ENCODE measurements at regions not wholly inside any gene's neighbourhood (a gene's known extent, or its start where the extent isn't known, plus 50 kb on each side); places are given as distances from the start of the nearest gene placed in this dataset.

DNA sequence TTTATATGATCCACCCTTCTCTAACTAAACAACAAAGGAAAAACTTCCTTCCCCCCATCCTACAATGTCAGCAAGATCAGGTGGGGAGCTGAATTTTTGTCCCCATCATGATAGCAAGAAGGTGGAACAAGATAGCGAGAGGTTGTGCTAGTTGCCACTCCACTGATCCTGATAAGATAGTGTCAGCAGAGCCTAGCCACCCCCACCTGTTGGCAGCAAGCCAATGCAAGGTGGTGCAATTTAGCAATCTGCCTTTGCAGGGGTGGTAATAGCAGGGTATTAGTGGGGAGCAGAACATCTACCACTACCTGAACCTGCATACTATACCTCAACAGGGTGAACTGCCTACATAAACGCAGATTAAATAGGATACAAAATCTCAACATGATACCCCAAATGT, 80.2 kb upstream of the MAMLD1 start:
- H3K27me3 ChIP-seq (ENCODE audit: insufficient read depth), result no peaks in the 10 kb centered on the region
- H3K79me2 ChIP-seq (ENCODE audit: insufficient read depth), result no peaks in the 10 kb centered on the region
- no peak overlapping the region for H3K9ac ChIP-seq
- H3K9me2 ChIP-seq, result no peaks in the 10 kb centered on the region
- no peaks in the 10 kb centered on the region for H3K4me1 ChIP-seq (ENCODE audit: control insufficient read depth in 1 of 2, insufficient read depth in 2 of 2, low read depth in 1 of 2, low read length in 1 of 2)
- no peaks in the 10 kb centered on the region for H4K20me1 ChIP-seq (ENCODE audit: insufficient read depth)
- no peaks in the 10 kb centered on the region for H3K9me3 ChIP-seq
- H2AFZ ChIP-seq (ENCODE audit: low read depth), result no peak overlapping the region
- no peaks in the 10 kb centered on the region for H3F3A ChIP-seq (replicated peaks; ENCODE audit: insufficient read depth)
- H3K4me3 ChIP-seq (ENCODE audit: low read depth in 2 of 2, low read length in 1 of 2), result no peak overlapping the region
- ChIA-PET POLR2A (no interaction called here), CTCF (no interaction called here)
- no peak overlapping the region for H3K4me2 ChIP-seq
- no peak overlapping the region for H3K27ac ChIP-seq (ENCODE audit: low read depth in 2 of 2, low read length in 1 of 2)
- DNase-seq, result no peak
- H3K36me3 ChIP-seq (replicated peaks in 1 of 2; ENCODE audit: control insufficient read depth in 1 of 2, insufficient read depth in 2 of 2, low read length in 1 of 2), result no peaks in the 10 kb centered on the region
- no peak for TF ChIP-seq GATA2 (CRISPR knock-in tag; IDR thresholded peaks at IDR 0.05)
- TF ChIP-seq FOXM1 (IDR thresholded peaks at IDR 0.05; ENCODE audit: low read depth), result no peak
- TF ChIP-seq SMC3 (IDR thresholded peaks at IDR 0.05; ENCODE audit: low read depth, low read length), result no peak
- TF ChIP-seq EZH2phosphoT487 (IDR thresholded peaks at IDR 0.05; ENCODE audit: borderline replicate concordance, low read depth), result no peak
- TF ChIP-seq, protein P1, sequence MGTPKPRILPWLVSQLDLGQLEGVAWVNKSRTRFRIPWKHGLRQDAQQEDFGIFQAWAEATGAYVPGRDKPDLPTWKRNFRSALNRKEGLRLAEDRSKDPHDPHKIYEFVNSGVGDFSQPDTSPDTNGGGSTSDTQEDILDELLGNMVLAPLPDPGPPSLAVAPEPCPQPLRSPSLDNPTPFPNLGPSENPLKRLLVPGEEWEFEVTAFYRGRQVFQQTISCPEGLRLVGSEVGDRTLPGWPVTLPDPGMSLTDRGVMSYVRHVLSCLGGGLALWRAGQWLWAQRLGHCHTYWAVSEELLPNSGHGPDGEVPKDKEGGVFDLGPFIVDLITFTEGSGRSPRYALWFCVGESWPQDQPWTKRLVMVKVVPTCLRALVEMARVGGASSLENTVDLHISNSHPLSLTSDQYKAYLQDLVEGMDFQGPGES (IDR thresholded peaks at IDR 0.05; ENCODE audit: low read depth, low read length), result no peak
- WGBS (ENCODE audit: low lambda C conversion rate), result 38% methylated on average over 2 of the region's 2 CpGs

DNA sequence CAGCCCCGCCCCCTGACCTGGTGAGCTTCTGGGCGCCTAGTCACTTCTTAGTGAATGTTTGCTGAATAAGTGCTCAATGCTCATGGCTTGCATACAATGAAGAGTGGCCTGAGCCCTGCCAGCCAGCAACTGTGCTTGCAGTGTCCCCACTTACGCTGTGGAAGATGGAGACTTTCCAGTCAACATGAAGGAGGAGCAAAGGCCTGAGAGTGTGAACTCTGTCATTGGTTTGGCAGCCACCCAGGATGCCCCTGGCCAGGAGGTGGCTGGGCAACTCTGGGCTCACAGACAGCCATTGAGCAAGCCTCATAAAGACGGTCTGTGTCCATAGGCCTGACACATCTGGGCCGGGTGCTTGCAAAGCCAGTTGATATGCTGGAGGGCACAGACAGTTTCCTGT, 72.1 kb upstream of the MAMLD1 start:
- no peak overlapping the region for H3K4me2 ChIP-seq
- no peak for TF ChIP-seq RAD21 (IDR thresholded peaks at IDR 0.05; ENCODE audit: low read length)
- H3K9me2 ChIP-seq, result no peaks in the 10 kb centered on the region
- H3K4me3 ChIP-seq (ENCODE audit: low read depth in 2 of 2, low read length in 1 of 2), result no peak overlapping the region
- no peak overlapping the region for H2AFZ ChIP-seq (ENCODE audit: low read depth)
- no peak for DNase-seq
- no peaks in the 10 kb centered on the region for H3K27me3 ChIP-seq (ENCODE audit: insufficient read depth)
- H3F3A ChIP-seq (replicated peaks; ENCODE audit: insufficient read depth), result no peaks in the 10 kb centered on the region
- POLR2A ChIA-PET, result no interaction called here
- no peak overlapping the region for H3K27ac ChIP-seq (ENCODE audit: low read depth in 2 of 2, low read length in 1 of 2)
- CTCF ChIA-PET, result no interaction called here
- H3K9ac ChIP-seq, result no peak overlapping the region
- WGBS (ENCODE audit: low lambda C conversion rate), result 24% methylated on average over 5 of the region's 5 CpGs
- peaks cover 0 to 3% of the 10 kb centered on the region in 2 experiments; a peak in 1 of 4 replicates for H3K4me1 ChIP-seq (ENCODE audit: control insufficient read depth in 1 of 2, insufficient read depth in 2 of 2, low read depth in 1 of 2, low read length in 1 of 2)
- no peaks in the 10 kb centered on the region for H3K79me2 ChIP-seq (ENCODE audit: insufficient read depth)
- no peaks in the 10 kb centered on the region for H3K9me3 ChIP-seq
- no peaks in the 10 kb centered on the region for H4K20me1 ChIP-seq (ENCODE audit: insufficient read depth)
- no peaks in the 10 kb centered on the region for H3K36me3 ChIP-seq (replicated peaks in 1 of 2; ENCODE audit: control insufficient read depth in 1 of 2, insufficient read depth in 2 of 2, low read length in 1 of 2)

DNA sequence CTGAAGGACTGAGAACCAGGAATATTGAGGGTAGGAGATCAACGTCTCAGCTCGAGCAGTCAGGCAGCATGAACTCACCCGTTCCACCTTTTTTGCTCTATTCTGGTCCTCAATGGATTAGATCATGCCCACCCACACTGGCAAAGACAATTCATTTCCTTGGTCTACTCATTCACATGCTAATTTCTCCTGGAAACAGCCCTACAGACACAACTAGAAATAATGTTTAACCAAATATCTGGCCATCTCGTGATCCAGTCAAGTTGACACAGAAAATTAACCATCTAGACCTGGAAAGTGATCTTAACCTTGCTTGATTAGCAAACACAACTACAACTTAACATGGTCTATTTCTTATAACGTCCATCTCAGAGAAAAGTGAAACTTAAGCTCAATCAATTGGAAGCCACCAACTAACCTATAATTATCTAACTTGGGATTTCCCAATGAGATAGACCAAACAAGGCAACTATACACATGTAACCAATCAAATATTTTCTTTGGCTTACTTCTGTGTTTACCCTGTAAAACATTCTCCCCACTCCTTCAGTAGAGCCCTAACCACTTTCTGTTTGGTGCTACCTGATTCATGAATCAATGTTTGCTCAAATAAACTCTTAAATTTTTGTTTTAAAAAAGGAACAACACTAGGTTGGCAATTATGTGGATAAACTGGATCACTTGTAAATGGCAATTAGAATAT, 69.7 kb upstream of the MAMLD1 start:
- CTCF ChIA-PET, result interaction anchor here (0.9 kb wide), 1 partner anchor 10 kb away, joined by 3 read pairs; no protein-coding TSS in a partner anchor
- POLR2A ChIA-PET, result no interaction called here
- no peaks in the 10 kb centered on the region for H3K79me2 ChIP-seq (ENCODE audit: insufficient read depth)
- H3F3A ChIP-seq (replicated peaks; ENCODE audit: insufficient read depth), result no peaks in the 10 kb centered on the region
- TF ChIP-seq JUND (IDR thresholded peaks at IDR 0.05) (no peak), RFX5 (IDR thresholded peaks at IDR 0.05; ENCODE audit: low read length) (no peak)
- H3K27ac ChIP-seq (ENCODE audit: low read depth in 2 of 2, low read length in 1 of 2), result no peak overlapping the region
- no peaks in the 10 kb centered on the region for H4K20me1 ChIP-seq (ENCODE audit: insufficient read depth)
- no peak overlapping the region for H3K4me2 ChIP-seq
- no peak for DNase-seq
- no peak overlapping the region for H2AFZ ChIP-seq (ENCODE audit: low read depth)
- no peak overlapping the region for H3K9ac ChIP-seq
- H3K4me3 ChIP-seq (ENCODE audit: low read depth in 2 of 2, low read length in 1 of 2), result no peak overlapping the region
- H3K9me3 ChIP-seq, result no peaks in the 10 kb centered on the region
- no peaks in the 10 kb centered on the region for H3K36me3 ChIP-seq (replicated peaks in 1 of 2; ENCODE audit: control insufficient read depth in 1 of 2, insufficient read depth in 2 of 2, low read length in 1 of 2)
- H3K27me3 ChIP-seq (ENCODE audit: insufficient read depth), result no peaks in the 10 kb centered on the region; the same call in 1 of the 2 replicates
- 54% methylated on average over 5 of the region's 5 CpGs for WGBS (ENCODE audit: low lambda C conversion rate)
- H3K9me2 ChIP-seq, result no peaks in the 10 kb centered on the region
- peaks cover 0 to 3% of the 10 kb centered on the region in 2 experiments; a peak in 1 of 4 replicates for H3K4me1 ChIP-seq (ENCODE audit: control insufficient read depth in 1 of 2, insufficient read depth in 2 of 2, low read depth in 1 of 2, low read length in 1 of 2)
